A549 (cell line): ENCODE measurements at regions not wholly inside any gene's neighbourhood (a gene's known extent, or its start where the extent isn't known, plus 50 kb on each side); places are given as distances from the start of the nearest gene placed in this dataset.

ENCODE experiments used
- BCL3 ChIP-seq: fragments of >200 bp; sonication (Bioruptor Twin); formaldehyde crosslinking; IDR thresholded peaks from 3 replicates; pipeline ENCODE4 v1.6.1; 2016
- CBX8 ChIP-seq: fragments of 200-600 bp; sonication (generic); IDR thresholded peaks from 2 replicates; pipeline ENCODE4 v1.6.1; 2016
- CHD2 ChIP-seq: fragments of 150-350 bp; IDR thresholded peaks from 2 replicates; pipeline ENCODE4 v1.6.1; 2014; ENCODE audit warnings: low read length; ENCODE audit not compliant: partially characterized antibody
- CTCF ChIP-seq: fragments of >200 bp; sonication (Bioruptor Twin); formaldehyde crosslinking; IDR thresholded peaks from 3 replicates; pipeline ENCODE4 v1.5.1; 2016
- ELK1 ChIP-seq: fragments of 150-350 bp; IDR thresholded peaks from 2 replicates; pipeline ENCODE4 v1.6.1; 2014; ENCODE audit warnings: low read depth, mild to moderate bottlenecking, low read length
- HOXA7 ChIP-seq: fragments of 250-450 bp; sonication (Bioruptor Pico); IDR thresholded peaks from 2 replicates; pipeline ENCODE4 v1.5.0; 2020; ENCODE audit warnings: mild to moderate bottlenecking, moderate library complexity
- MAX ChIP-seq: IDR thresholded peaks from 2 replicates; pipeline ENCODE4 v1.6.1; 2012
- POLR2A ChIP-seq: IDR thresholded peaks from 2 replicates; pipeline ENCODE4 v1.6.1; 2012; ENCODE audit warnings: mild to moderate bottlenecking, low read length

GRCh38 chr21:14903172-14903865 is 161.5 kb downstream of the NRIP1 start:
- TF ChIP-seq CBX8 (no peak), CTCF (no peak), ELK1 (no peak), POLR2A (no peak), BCL3 (no peak), MAX (no peak), CHD2 (no peak), HOXA7 (CRISPR knock-in tag) (no peak)
